GM19240 (cell line): ENCODE measurements at regions not wholly inside any gene's neighbourhood (a gene's known extent, or its start where the extent isn't known, plus 50 kb on each side); places are given as distances from the start of the nearest gene placed in this dataset.

Source experiments
- DNase-seq: peaks from one replicate; pipeline ENCODE4 v3.0.0; 2011; ENCODE audit warnings: low spot score; ENCODE audit not compliant: insufficient read length

GRCh38 chr15:88316586-88316985 lies 60.0 kb upstream of the NTRK3 start:
- DNase-seq, result no peak

- no peak for DNase-seq
These were observed 58.8 kb upstream of the NTRK3 start for GRCh38 chr15:88315221-88315878.

- no peak for DNase-seq
These were observed 56.5 kb upstream of the NTRK3 start for GRCh38 chr15:88312941-88313579.

GRCh38 chr15:88309363-88309762 lies 52.8 kb upstream of the NTRK3 start:
- DNase-seq, result no peak

GRCh38 chr15:88307344-88307743 lies 50.8 kb upstream of the NTRK3 start:
- no peak for DNase-seq
